ENCODE measurements at regions not wholly inside any gene's neighbourhood (a gene's known extent, or its start where the extent isn't known, plus 50 kb on each side); places are given as distances from the start of the nearest gene placed in this dataset.

DNA sequence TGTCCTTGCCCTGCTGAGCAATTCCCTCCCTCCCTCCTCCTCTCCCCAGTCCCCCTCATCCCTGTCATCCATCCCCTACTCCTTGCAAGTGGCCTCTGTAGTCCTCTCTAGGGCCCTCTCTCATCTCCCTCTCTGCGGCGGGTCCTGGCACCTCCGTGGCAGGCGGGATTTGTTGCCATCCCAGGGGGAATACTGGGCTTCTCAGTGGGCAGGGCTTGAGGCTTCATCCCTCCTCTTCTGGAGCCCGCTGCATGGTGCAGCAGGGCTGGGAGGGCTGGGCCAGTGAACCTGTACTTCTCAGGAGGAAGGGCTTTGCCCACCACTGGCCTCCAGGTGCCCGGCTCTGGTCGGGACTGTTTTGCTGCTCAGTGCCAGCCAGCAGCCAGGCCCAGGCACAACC lies 216.2 kb downstream of the TFCP2L1 start:
- Histone ChIP-seq H3K27ac (ENCODE audit: insufficient read depth, low read depth, low read length) (no peak overlapping the region), H3K9ac (replicated peaks; ENCODE audit: extremely low read depth, insufficient read depth, low read length) (no peak overlapping the region), H3K9me1 (replicated peaks; ENCODE audit: control insufficient read depth, extremely low read depth, insufficient read depth, low read length) (no peaks in the 10 kb centered on the region), H2AFZ (ENCODE audit: low read depth, low read length) (no peak overlapping the region), H3K9me3 (replicated peaks; ENCODE audit: control insufficient read depth, insufficient read depth, low read length) (no peaks in the 10 kb centered on the region), H3K4me1 (ENCODE audit: control insufficient read depth, extremely low read depth, insufficient read depth, low read length) (no peaks in the 10 kb centered on the region), H3K27me3 (ENCODE audit: control insufficient read depth in 2 of 2, insufficient read depth in 2 of 2, low read length in 2 of 2) (peaks cover 3 to 6% of the 10 kb centered on the region in 2 experiments), H3K79me2 (ENCODE audit: control insufficient read depth, insufficient read depth, low read length) (no peaks in the 10 kb centered on the region), H3K4me3 (replicated peaks in 1 of 3; ENCODE audit: insufficient read depth in 1 of 3, low read depth in 1 of 3, low read length in 3 of 3) (no peak overlapping the region), H3K36me3 (ENCODE audit: control insufficient read depth in 2 of 2, extremely low read depth in 1 of 2, insufficient read depth in 2 of 2, low read length in 2 of 2) (no peaks in the 10 kb centered on the region), H3K4me2 (ENCODE audit: insufficient read depth, low read length) (no peak overlapping the region), H4K20me1 (replicated peaks; ENCODE audit: control insufficient read depth, extremely low read depth, insufficient read depth, low read length) (no peaks in the 10 kb centered on the region)
- no TSS peak for BruUV-seq (replicated peaks)
- no peak for DNase-seq (ENCODE audit: low read depth, low spot score)
- dilution Hi-C loops (cut with MboI; ENCODE audit: extremely low pct_ligation_motif_present, low sequenced_read_pairs) = loop anchor here (10.0 kb wide), 1 partner anchor 364 kb away; no protein-coding TSS in a partner anchor
- ChIA-PET CTCF (interaction anchor here (1.0 to 6.1 kb wide), 3 partner anchors 10 to 379 kb away, joined by 3 to 115 read pairs (median 24); no protein-coding TSS in a partner anchor), POLR2A (no interaction called here)
- TF ChIP-seq EZH2 (IDR thresholded peaks at IDR 0.05; ENCODE audit: borderline replicate concordance, low read depth, low read length, severe bottlenecking) (no peak), GATA2 (IDR thresholded peaks at IDR 0.05; ENCODE audit: insufficient read depth, insufficient read length, low read depth, low read length) (no peak), POLR2AphosphoS5 (IDR thresholded peaks at IDR 0.05; ENCODE audit: insufficient read depth, low read depth, low read length) (no peak), FOS (IDR thresholded peaks at IDR 0.05; ENCODE audit: borderline replicate concordance, insufficient read depth, low read length) (no peak), POLR2A (IDR thresholded peaks at IDR 0.05; ENCODE audit: low read depth, low read length) (no peak), JUN (IDR thresholded peaks at IDR 0.05; ENCODE audit: borderline replicate concordance, insufficient read depth, insufficient read length, low read depth) (no peak), MYC (IDR thresholded peaks at IDR 0.05; ENCODE audit: low read depth, low read length) (no peak)
- TF ChIP-seq, protein P1, sequence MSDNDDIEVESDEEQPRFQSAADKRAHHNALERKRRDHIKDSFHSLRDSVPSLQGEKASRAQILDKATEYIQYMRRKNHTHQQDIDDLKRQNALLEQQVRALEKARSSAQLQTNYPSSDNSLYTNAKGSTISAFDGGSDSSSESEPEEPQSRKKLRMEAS (IDR thresholded peaks at IDR 0.05; ENCODE audit: insufficient read depth, insufficient read length) = no peak
- TF ChIP-seq, protein P2, sequence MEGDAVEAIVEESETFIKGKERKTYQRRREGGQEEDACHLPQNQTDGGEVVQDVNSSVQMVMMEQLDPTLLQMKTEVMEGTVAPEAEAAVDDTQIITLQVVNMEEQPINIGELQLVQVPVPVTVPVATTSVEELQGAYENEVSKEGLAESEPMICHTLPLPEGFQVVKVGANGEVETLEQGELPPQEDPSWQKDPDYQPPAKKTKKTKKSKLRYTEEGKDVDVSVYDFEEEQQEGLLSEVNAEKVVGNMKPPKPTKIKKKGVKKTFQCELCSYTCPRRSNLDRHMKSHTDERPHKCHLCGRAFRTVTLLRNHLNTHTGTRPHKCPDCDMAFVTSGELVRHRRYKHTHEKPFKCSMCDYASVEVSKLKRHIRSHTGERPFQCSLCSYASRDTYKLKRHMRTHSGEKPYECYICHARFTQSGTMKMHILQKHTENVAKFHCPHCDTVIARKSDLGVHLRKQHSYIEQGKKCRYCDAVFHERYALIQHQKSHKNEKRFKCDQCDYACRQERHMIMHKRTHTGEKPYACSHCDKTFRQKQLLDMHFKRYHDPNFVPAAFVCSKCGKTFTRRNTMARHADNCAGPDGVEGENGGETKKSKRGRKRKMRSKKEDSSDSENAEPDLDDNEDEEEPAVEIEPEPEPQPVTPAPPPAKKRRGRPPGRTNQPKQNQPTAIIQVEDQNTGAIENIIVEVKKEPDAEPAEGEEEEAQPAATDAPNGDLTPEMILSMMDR (IDR thresholded peaks at IDR 0.05; ENCODE audit: extremely low read depth in 1 of 2, insufficient read depth in 1 of 2, low read depth in 1 of 2, low read length in 2 of 2) = no peak
- FAIRE-seq = no peak
- intact Hi-C loops (cut with micrococcal nuclease) = no loop called here
